K562 (cell line): ENCODE measurements at regions not wholly inside any gene's neighbourhood (a gene's known extent, or its start where the extent isn't known, plus 50 kb on each side); places are given as distances from the start of the nearest gene placed in this dataset.
A peak's percentile ranks its signal among the peaks of the same experiment; 100 is the strongest.

Experiments
- ARID3A ChIP-seq: IDR thresholded peaks from 2 replicates; pipeline ENCODE4 v1.6.1; 2012; ENCODE audit warnings: low read depth, low read length, improper control_type of control experiment, borderline replicate concordance
- ATF7 ChIP-seq: fragments of 450-650 bp; IDR thresholded peaks from 2 replicates; pipeline ENCODE4 v1.7.1; 2014; ENCODE audit warnings: mild to moderate bottlenecking, moderate library complexity
- CBFA2T2 ChIP-seq: fragments of 450-650 bp; conservative IDR thresholded peaks from 2 replicates; pipeline ENCODE4 v1.6.1; 2017; ENCODE audit warnings: mild to moderate bottlenecking
- CBFA2T3 ChIP-seq: fragments of 450-650 bp; IDR thresholded peaks from 2 replicates; pipeline ENCODE4 v1.6.1; 2017
- DPF2 ChIP-seq: fragments of 450-650 bp; IDR thresholded peaks from 2 replicates; pipeline ENCODE4 v1.6.1; 2016
- EP300 ChIP-seq: IDR thresholded peaks from 2 replicates; pipeline ENCODE4 v1.6.1; 2012; ENCODE audit warnings: low read length, improper control_type of control experiment
- MEIS2 ChIP-seq: fragments of 450-650 bp; IDR thresholded peaks from 2 replicates; pipeline ENCODE4 v1.6.1; 2014; ENCODE audit warnings: mild to moderate bottlenecking; ENCODE audit not compliant: partially characterized antibody
- MNT ChIP-seq, 2 experiments: fragments of 450-650 bp; conservative IDR thresholded peaks; 2 replicates each; pipeline ENCODE4 v1.6.1; 2017; ENCODE audit warnings: mild to moderate bottlenecking in 2 of 2, moderate library complexity in 2 of 2
- NR3C1 ChIP-seq: sonication (generic); formaldehyde crosslinking; IDR thresholded peaks from 2 replicates; pipeline ENCODE4 v1.8.1; 2022; ENCODE audit warnings: missing genetic modification reagents
- PBX2 ChIP-seq, 2 experiments: IDR thresholded peaks in 1 of 2; conservative IDR thresholded peaks in 1 of 2; 2 replicates each; pipeline ENCODE4 v1.6.1; 2016; ENCODE audit warnings: low read depth in 2 of 2, mild to moderate bottlenecking in 1 of 2, missing compliant biosample characterization in 1 of 2, missing genetic modification characterization in 1 of 2, moderate library complexity in 1 of 2
- RHOXF2B ChIP-seq: fragments of 250-450 bp; sonication (Bioruptor Pico); conservative IDR thresholded peaks from 2 replicates; pipeline ENCODE4 v1.5.1; 2021
- SMARCE1 ChIP-seq: fragments of 450-650 bp; IDR thresholded peaks from 2 replicates; pipeline ENCODE4 v1.7.1; 2016; ENCODE audit warnings: mild to moderate bottlenecking
- SOX6 ChIP-seq: fragments of 450-650 bp; IDR thresholded peaks from 2 replicates; pipeline ENCODE4 v1.6.1; 2014; ENCODE audit warnings: mild to moderate bottlenecking
- TCF3 ChIP-seq: sonication (generic); formaldehyde crosslinking; IDR thresholded peaks from 2 replicates; pipeline ENCODE4 v1.4.0; 2020; ENCODE audit warnings: mild to moderate bottlenecking, missing genetic modification reagents
- ZBTB2 ChIP-seq: fragments of 450-650 bp; IDR thresholded peaks from 2 replicates; pipeline ENCODE4 v1.6.1; 2016; ENCODE audit warnings: antibody characterized with exemption

GRCh38 chr3:177672252-177672911 is 475.1 kb upstream of the TBL1XR1 start (continued):
- TF ChIP-seq PBX2 (CRISPR knock-in tag; IDR thresholded peaks at IDR 0.05; ENCODE audit: low read depth) = no peak
- peak; percentile 23; the same call in 1 of the 2 replicates for TF ChIP-seq PBX2 (tag; conservative IDR thresholded peaks at IDR 0.05; ENCODE audit: low read depth)
- no peak for TF ChIP-seq NR3C1 (CRISPR knock-in tag)
- TF ChIP-seq CBFA2T3 = peak; percentile 85
- TF ChIP-seq DPF2 = peak; percentile 75
- 0 out of 2 replicates have a peak, but pooled peaks have one; percentile 59 for TF ChIP-seq ARID3A
- TF ChIP-seq CBFA2T2 = peak; percentile 70
- no peak for TF ChIP-seq ZBTB2
- TF ChIP-seq ATF7 = no peak
- peak; percentile 75; the same call in 1 of the 2 replicates for TF ChIP-seq SMARCE1
- no peak for TF ChIP-seq RHOXF2B (CRISPR knock-in tag)
- TF ChIP-seq MNT (conservative IDR thresholded peaks at IDR 0.05) = 0 out of 4 replicates have a peak, but pooled peaks of 1 of the 2 experiments have one; percentile 21
- TF ChIP-seq EP300 = peak; percentile 45; the same call in 1 of the 2 replicates
- TF ChIP-seq SOX6 = peak; percentile 49
- peak; percentile 54 for TF ChIP-seq MEIS2
- TF ChIP-seq TCF3 (CRISPR knock-in tag) = peak; percentile 65
